H9 (cell line): ENCODE measurements at regions not wholly inside any gene's neighbourhood (a gene's known extent, or its start where the extent isn't known, plus 50 kb on each side); places are given as distances from the start of the nearest gene placed in this dataset.

Experiments used
- DNase-seq: peaks from one replicate; pipeline ENCODE4 v3.0.0-alpha.2; 2017
- H2AFZ ChIP-seq: one replicate; pipeline ENCODE4 v1.6.1; 2013; ENCODE audit warnings: mild to moderate bottlenecking, low read length, control low read depth, moderate library complexity
- H2AK5ac ChIP-seq: 2 replicates; pipeline ENCODE4 v1.6.1; 2013; ENCODE audit warnings: low read length, control low read depth, mixed read lengths; ENCODE audit not compliant: insufficient read length
- H2BK120ac ChIP-seq: one replicate; pipeline ENCODE4 v1.6.1; 2013; ENCODE audit warnings: low read depth, mild to moderate bottlenecking, low read length, control low read depth, inconsistent platforms; ENCODE audit not compliant: poor library complexity, severe bottlenecking
- H2BK12ac ChIP-seq: 2 replicates; pipeline ENCODE4 v1.6.1; 2013; ENCODE audit warnings: low read length, control low read depth, mixed read lengths, low read depth; ENCODE audit not compliant: insufficient read length
- H2BK15ac ChIP-seq: 2 replicates; pipeline ENCODE4 v1.6.1; 2013; ENCODE audit warnings: low read depth, low read length, control low read depth
- H2BK20ac ChIP-seq: one replicate; pipeline ENCODE4 v1.6.1; 2013; ENCODE audit warnings: low read depth, mild to moderate bottlenecking, low read length, control low read depth, inconsistent platforms; ENCODE audit not compliant: poor library complexity, severe bottlenecking
- H2BK5ac ChIP-seq: 2 replicates; pipeline ENCODE4 v1.6.1; 2013; ENCODE audit warnings: low read length, control low read depth, mixed read lengths; ENCODE audit not compliant: insufficient read length
- H3K14ac ChIP-seq: 2 replicates; pipeline ENCODE4 v1.6.1; 2013; ENCODE audit warnings: low read length, control low read depth; ENCODE audit not compliant: insufficient read depth
- H3K18ac ChIP-seq: 2 replicates; pipeline ENCODE4 v1.6.1; 2013; ENCODE audit warnings: low read depth, mild to moderate bottlenecking, mixed read lengths, low read length, control low read depth; ENCODE audit not compliant: insufficient read length
- H3K23ac ChIP-seq: 2 replicates; pipeline ENCODE4 v1.6.1; 2013; ENCODE audit warnings: low read length, control low read depth, mixed read lengths, low read depth; ENCODE audit not compliant: insufficient read length
- H3K23me2 ChIP-seq: 2 replicates; pipeline ENCODE4 v1.6.1; 2013; ENCODE audit warnings: low read depth, mild to moderate bottlenecking, mixed read lengths, low read length, control low read depth; ENCODE audit not compliant: insufficient read length, poor library complexity, severe bottlenecking
- H3K27ac ChIP-seq: 2 replicates; pipeline ENCODE4 v1.5.1; 2013; ENCODE audit warnings: low read length, control low read depth, mixed read lengths, low read depth; ENCODE audit not compliant: insufficient read length
- H3K27me3 ChIP-seq: 2 replicates; pipeline ENCODE4 v1.6.1; 2013; ENCODE audit warnings: low read length, control low read depth, inconsistent platforms; ENCODE audit not compliant: insufficient read depth
- H3K4ac ChIP-seq: 2 replicates; pipeline ENCODE4 v1.6.1; 2013; ENCODE audit warnings: low read depth, mild to moderate bottlenecking, control low read depth, inconsistent platforms, low read length, moderate library complexity
- H3K4me1 ChIP-seq: 2 replicates; pipeline ENCODE4 v1.6.1; 2013; ENCODE audit warnings: low read length, control low read depth, inconsistent platforms; ENCODE audit not compliant: insufficient read depth
- H3K4me2 ChIP-seq: 2 replicates; pipeline ENCODE4 v1.6.1; 2013; ENCODE audit warnings: low read length, control low read depth, mixed read lengths; ENCODE audit not compliant: insufficient read length, insufficient read depth
- H3K56ac ChIP-seq: 2 replicates; pipeline ENCODE4 v1.6.1; 2013; ENCODE audit warnings: low read depth, mild to moderate bottlenecking, mixed read lengths, low read length, control low read depth; ENCODE audit not compliant: insufficient read length
- H3K79me1 ChIP-seq: 2 replicates; pipeline ENCODE4 v1.6.1; 2013; ENCODE audit warnings: low read depth, mild to moderate bottlenecking, moderate library complexity, low read length, control low read depth, inconsistent platforms; ENCODE audit not compliant: insufficient read depth, poor library complexity, severe bottlenecking
- H3K79me2 ChIP-seq: 2 replicates; pipeline ENCODE4 v1.6.1; 2013; ENCODE audit warnings: low read length, control low read depth, inconsistent platforms; ENCODE audit not compliant: insufficient read depth
- H3K9ac ChIP-seq: 2 replicates; pipeline ENCODE4 v1.6.1; 2013; ENCODE audit warnings: low read length, control low read depth, mixed read lengths; ENCODE audit not compliant: insufficient read length; ENCODE audit errors: extremely low read depth
- H3K9me3 ChIP-seq: one replicate; pipeline ENCODE4 v1.6.1; 2013; ENCODE audit warnings: low read depth, low read length, inconsistent platforms; ENCODE audit not compliant: control insufficient read depth
- H3T11ph ChIP-seq: one replicate; pipeline ENCODE4 v1.6.1; 2013; ENCODE audit warnings: mild to moderate bottlenecking, low read length, control low read depth, inconsistent platforms
- H4K20me1 ChIP-seq: one replicate; pipeline ENCODE4 v1.6.1; 2013; ENCODE audit not compliant: control insufficient read depth, insufficient read length, insufficient read depth
- H4K5ac ChIP-seq: 2 replicates; pipeline ENCODE4 v1.6.1; 2013; ENCODE audit warnings: low read depth, mild to moderate bottlenecking, mixed read lengths, low read length, control low read depth; ENCODE audit not compliant: insufficient read length
- H4K8ac ChIP-seq: replicated peaks from 2 replicates; pipeline ENCODE4 v1.6.1; 2013; ENCODE audit warnings: low read length, control low read depth, mixed read lengths, low read depth; ENCODE audit not compliant: insufficient read length
- H4K91ac ChIP-seq: 2 replicates; pipeline ENCODE4 v1.6.1; 2013; ENCODE audit warnings: low read depth, mild to moderate bottlenecking, moderate library complexity, mixed read lengths, low read length, control low read depth; ENCODE audit not compliant: insufficient read length
- H3K27ac Mint-ChIP-seq, 3 experiments: 2 replicates in 2 of 3; 3 replicates in 1 of 3; pipeline ENCODE4 v1.8.0; 2020 to 2021; ENCODE audit warnings: mixed read lengths in 3 of 3, mild to moderate bottlenecking in 1 of 3, moderate library complexity in 1 of 3
- H3K27me3 Mint-ChIP-seq: 2 replicates; pipeline ENCODE4 v1.8.0; 2021; ENCODE audit warnings: low read depth, mild to moderate bottlenecking, moderate library complexity, mixed read lengths
- H3K36me3 Mint-ChIP-seq, 3 experiments: 2 replicates in 2 of 3; 3 replicates in 1 of 3; pipeline ENCODE4 v1.8.0; 2020 to 2021; ENCODE audit warnings: low read depth in 3 of 3, mixed read lengths in 3 of 3; ENCODE audit not compliant: insufficient read depth in 1 of 3
- H3K4me1 Mint-ChIP-seq, 2 experiments: 2 replicates each; pipeline ENCODE4 v1.8.0; 2020; ENCODE audit warnings: mixed read lengths in 2 of 2
- H3K4me3 Mint-ChIP-seq, 2 experiments: 2 replicates in 1 of 2; 3 replicates in 1 of 2; pipeline ENCODE4 v1.8.0; 2020 to 2021; ENCODE audit warnings: mild to moderate bottlenecking in 2 of 2, mixed read lengths in 2 of 2, moderate library complexity in 1 of 2
- H3K9me3 Mint-ChIP-seq, 2 experiments: 2 replicates in 1 of 2; 3 replicates in 1 of 2; pipeline ENCODE4 v1.8.0; 2020; ENCODE audit warnings: mild to moderate bottlenecking in 2 of 2, mixed read lengths in 2 of 2, moderate library complexity in 1 of 2
- WGBS: extraction: QIAGEN DNeasy Blood & Tissue Kit; methylation state at CpG from one replicate; pipeline ENCODE4 v1.1.7; 2013; ENCODE audit warnings: missing lambda C conversion rate, low lambda C conversion rate, mixed read lengths; ENCODE audit not compliant: insufficient read length; ENCODE audit errors: extremely low coverage; 5-methylcytosine and 5-hydroxymethylcytosine counted together
- TF ChIP-seq, protein P1 (sequence below): fragments of 200-600 bp; sonication (generic); conservative IDR thresholded peaks from 3 replicates; pipeline ENCODE4 v1.8.0; 2021; ENCODE audit warnings: antibody characterized with exemption, mild to moderate bottlenecking

DNA sequence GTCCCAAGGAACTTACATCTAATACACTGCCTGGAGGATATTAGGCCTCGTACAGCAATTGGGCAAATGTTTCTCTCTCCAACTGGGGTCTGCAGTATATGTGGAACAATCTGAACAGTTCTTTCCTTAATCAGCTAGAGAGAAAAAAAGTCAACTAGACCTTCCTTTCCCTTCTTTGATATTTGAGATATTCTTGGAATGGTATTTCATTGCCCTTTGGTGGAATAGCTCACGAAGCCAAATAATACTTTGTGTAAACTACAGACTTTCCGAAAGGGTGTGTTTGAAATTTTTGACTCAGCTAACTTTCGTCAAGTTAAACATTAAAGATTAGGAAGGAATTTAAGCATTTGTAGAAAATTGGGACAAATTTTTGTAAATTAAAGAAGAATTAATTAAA, 425.6 kb downstream of the RWDD3 start:
- Mint-ChIP-seq H3K4me1 (peaks cover 5% of the 10 kb centered on the region in 2 experiments), H3K4me3 (no peak overlapping the region), H3K27ac (no peak overlapping the region), H3K36me3 (peaks cover 4 to 14% (median 6%) of the 10 kb centered on the region in 3 experiments; a peak in 4 of 7 replicates), H3K27me3 (no peaks in the 10 kb centered on the region), H3K9me3 (peaks cover 6 to 11% of the 10 kb centered on the region in 2 experiments; a peak in 4 of 5 replicates)
- H2AK5ac ChIP-seq = no peak overlapping the region
- no peak overlapping the region for H2BK15ac ChIP-seq
- no peak overlapping the region for H3K18ac ChIP-seq
- DNase-seq = no peak
- H2BK12ac ChIP-seq = no peak overlapping the region
- H3K4ac ChIP-seq = no peak overlapping the region
- no peak overlapping the region for H2BK120ac ChIP-seq
- H4K8ac ChIP-seq = no peak overlapping the region
- TF ChIP-seq, protein P1, sequence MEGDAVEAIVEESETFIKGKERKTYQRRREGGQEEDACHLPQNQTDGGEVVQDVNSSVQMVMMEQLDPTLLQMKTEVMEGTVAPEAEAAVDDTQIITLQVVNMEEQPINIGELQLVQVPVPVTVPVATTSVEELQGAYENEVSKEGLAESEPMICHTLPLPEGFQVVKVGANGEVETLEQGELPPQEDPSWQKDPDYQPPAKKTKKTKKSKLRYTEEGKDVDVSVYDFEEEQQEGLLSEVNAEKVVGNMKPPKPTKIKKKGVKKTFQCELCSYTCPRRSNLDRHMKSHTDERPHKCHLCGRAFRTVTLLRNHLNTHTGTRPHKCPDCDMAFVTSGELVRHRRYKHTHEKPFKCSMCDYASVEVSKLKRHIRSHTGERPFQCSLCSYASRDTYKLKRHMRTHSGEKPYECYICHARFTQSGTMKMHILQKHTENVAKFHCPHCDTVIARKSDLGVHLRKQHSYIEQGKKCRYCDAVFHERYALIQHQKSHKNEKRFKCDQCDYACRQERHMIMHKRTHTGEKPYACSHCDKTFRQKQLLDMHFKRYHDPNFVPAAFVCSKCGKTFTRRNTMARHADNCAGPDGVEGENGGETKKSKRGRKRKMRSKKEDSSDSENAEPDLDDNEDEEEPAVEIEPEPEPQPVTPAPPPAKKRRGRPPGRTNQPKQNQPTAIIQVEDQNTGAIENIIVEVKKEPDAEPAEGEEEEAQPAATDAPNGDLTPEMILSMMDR = no peak
- H4K5ac ChIP-seq = no peak overlapping the region
- no peak overlapping the region for H3K14ac ChIP-seq
- no peak overlapping the region for H3K9ac ChIP-seq
- H2BK20ac ChIP-seq = no peak overlapping the region
- no peak overlapping the region for H2AFZ ChIP-seq
- H3K79me1 ChIP-seq = no peaks in the 10 kb centered on the region
- no peak overlapping the region for H3K56ac ChIP-seq
- no peaks in the 10 kb centered on the region for H3K79me2 ChIP-seq
- H3K23me2 ChIP-seq = no peaks in the 10 kb centered on the region
- no peak overlapping the region for H4K91ac ChIP-seq
- no peak overlapping the region for H3K23ac ChIP-seq
- no peaks in the 10 kb centered on the region for H4K20me1 ChIP-seq
- no peaks in the 10 kb centered on the region for H3K4me1 ChIP-seq
- no peak overlapping the region for H2BK5ac ChIP-seq
- no CpG with 5 or more reads among the region's 4 CpGs for WGBS
- no peak overlapping the region for H3K4me2 ChIP-seq
- H3K9me3 ChIP-seq = no peaks in the 10 kb centered on the region
- H3K27ac ChIP-seq = no peak overlapping the region
- H3K27me3 ChIP-seq = no peaks in the 10 kb centered on the region
- H3T11ph ChIP-seq = no peak overlapping the region
